Esophagus muscularis mucosa (tissue), 4 donors: ENCODE measurements at regions not wholly inside any gene's neighbourhood (a gene's known extent, or its start where the extent isn't known, plus 50 kb on each side); places are given as distances from the start of the nearest gene placed in this dataset.

ENCODE experiments used
- DNase-seq: peaks from one replicate; pipeline ENCODE4 v3.0.0-alpha.2; 2017; ENCODE audit errors: extremely low spot score
- H3K27ac ChIP-seq, 4 donors: fragments of 200-600 bp; sonication (generic); replicated peaks in 1 of 4; 1 replicate in 3 of 4; 2 replicates in 1 of 4; pipeline ENCODE4 v1.5.1; 2016 to 2019; ENCODE audit warnings: mild to moderate bottlenecking in 1 of 4
- H3K27me3 ChIP-seq, 4 donors: fragments of 200-600 bp; sonication (generic); one replicate each; pipeline versions ENCODE4 v1.5.1 to v1.6.0; 2016 to 2019
- H3K36me3 ChIP-seq, 4 donors: fragments of 200-600 bp; sonication (generic); one replicate each; pipeline ENCODE4 v1.5.1; 2016 to 2019
- H3K4me1 ChIP-seq, 4 donors: fragments of 200-600 bp; sonication (generic); one replicate each; pipeline ENCODE4 v1.5.1; 2016 to 2019
- H3K4me3 ChIP-seq, 4 donors: fragments of 200-600 bp; sonication (generic); 1 replicate in 2 of 4; 2 replicates in 2 of 4; pipeline ENCODE4 v1.5.1; 2016 to 2019; ENCODE audit warnings: mild to moderate bottlenecking in 4 of 4, moderate library complexity in 1 of 4
- H3K9me3 ChIP-seq, 4 donors: fragments of 200-600 bp; sonication (generic); 1 replicate in 3 of 4; 2 replicates in 1 of 4; pipeline ENCODE4 v1.5.1; 2016 to 2019
- EP300 ChIP-seq: sonication (generic); formaldehyde crosslinking; IDR thresholded peaks from one replicate; pipeline ENCODE4 v1.6.1; 2017; ENCODE audit warnings: antibody characterized with exemption
- POLR2A ChIP-seq: fragments of 450-650 bp; IDR thresholded peaks from one replicate; pipeline ENCODE4 v1.6.1; 2017; ENCODE audit warnings: antibody characterized with exemption, moderate library complexity, mild to moderate bottlenecking, low read depth
- POLR2AphosphoS5 ChIP-seq, 2 donors: sonication (generic); formaldehyde crosslinking; IDR thresholded peaks; one replicate each; pipeline ENCODE4 v1.6.1; 2017; ENCODE audit warnings: antibody characterized with exemption in 2 of 2
- WGBS: methylation state at CpG from one replicate; pipeline ENCODE4 v1.1.5; 2018; 5-methylcytosine and 5-hydroxymethylcytosine counted together
- intact Hi-C: fragments of 100-400 bp; cut with DNase I; formaldehyde crosslinking; loops from one replicate; pipeline ENCODE4 v1.15.1; 2023
- TF ChIP-seq, protein P1 (sequence below), 3 experiments: fragments of 200-600 bp in 2 of 3; fragments of 450-650 bp in 1 of 3; sonication (generic) in 2 of 3; IDR thresholded peaks; one replicate each; pipeline ENCODE4 v1.5.1; 2017 to 2019; ENCODE audit warnings: antibody characterized with exemption in 3 of 3, mild to moderate bottlenecking in 2 of 3, moderate library complexity in 1 of 3

DNA sequence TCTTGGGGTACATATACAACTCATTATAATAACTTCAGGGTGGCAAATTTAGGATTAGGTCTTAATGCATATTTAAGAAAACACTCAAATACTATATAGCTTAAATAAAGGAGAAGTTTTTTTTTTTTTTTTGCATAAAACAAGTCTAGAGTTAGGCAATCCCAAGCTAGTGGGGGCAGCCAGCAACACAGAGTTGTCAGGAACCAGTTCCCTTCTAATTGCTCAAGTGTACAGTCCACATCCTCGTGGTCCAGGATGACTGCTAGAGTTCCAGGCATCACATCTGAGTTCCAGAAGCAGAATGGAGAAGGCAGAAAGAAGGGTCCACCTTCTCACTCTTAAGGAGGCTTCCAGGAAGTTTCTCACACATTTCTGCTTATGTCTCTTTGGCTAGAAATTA lies 261.9 kb upstream of the PLET1 start:
- H3K4me1 ChIP-seq: peaks cover 20 to 40% (median 35%) of the 10 kb centered on the region in 4 donors
- peaks cover 0 to 3% (median 0%) of the 10 kb centered on the region in 4 donors for H3K9me3 ChIP-seq
- H3K4me3 ChIP-seq: no peak overlapping the region
- TF ChIP-seq, protein P1, sequence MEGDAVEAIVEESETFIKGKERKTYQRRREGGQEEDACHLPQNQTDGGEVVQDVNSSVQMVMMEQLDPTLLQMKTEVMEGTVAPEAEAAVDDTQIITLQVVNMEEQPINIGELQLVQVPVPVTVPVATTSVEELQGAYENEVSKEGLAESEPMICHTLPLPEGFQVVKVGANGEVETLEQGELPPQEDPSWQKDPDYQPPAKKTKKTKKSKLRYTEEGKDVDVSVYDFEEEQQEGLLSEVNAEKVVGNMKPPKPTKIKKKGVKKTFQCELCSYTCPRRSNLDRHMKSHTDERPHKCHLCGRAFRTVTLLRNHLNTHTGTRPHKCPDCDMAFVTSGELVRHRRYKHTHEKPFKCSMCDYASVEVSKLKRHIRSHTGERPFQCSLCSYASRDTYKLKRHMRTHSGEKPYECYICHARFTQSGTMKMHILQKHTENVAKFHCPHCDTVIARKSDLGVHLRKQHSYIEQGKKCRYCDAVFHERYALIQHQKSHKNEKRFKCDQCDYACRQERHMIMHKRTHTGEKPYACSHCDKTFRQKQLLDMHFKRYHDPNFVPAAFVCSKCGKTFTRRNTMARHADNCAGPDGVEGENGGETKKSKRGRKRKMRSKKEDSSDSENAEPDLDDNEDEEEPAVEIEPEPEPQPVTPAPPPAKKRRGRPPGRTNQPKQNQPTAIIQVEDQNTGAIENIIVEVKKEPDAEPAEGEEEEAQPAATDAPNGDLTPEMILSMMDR (IDR thresholded peaks at IDR 0.05): no peak
- no peaks in the 10 kb centered on the region for H3K27me3 ChIP-seq
- intact Hi-C loops: no loop called here
- DNase-seq: no peak
- no peaks in the 10 kb centered on the region for H3K36me3 ChIP-seq
- no peak overlapping the region for H3K27ac ChIP-seq
- 69% methylated on average over 1 of the region's 1 CpG for WGBS

DNA sequence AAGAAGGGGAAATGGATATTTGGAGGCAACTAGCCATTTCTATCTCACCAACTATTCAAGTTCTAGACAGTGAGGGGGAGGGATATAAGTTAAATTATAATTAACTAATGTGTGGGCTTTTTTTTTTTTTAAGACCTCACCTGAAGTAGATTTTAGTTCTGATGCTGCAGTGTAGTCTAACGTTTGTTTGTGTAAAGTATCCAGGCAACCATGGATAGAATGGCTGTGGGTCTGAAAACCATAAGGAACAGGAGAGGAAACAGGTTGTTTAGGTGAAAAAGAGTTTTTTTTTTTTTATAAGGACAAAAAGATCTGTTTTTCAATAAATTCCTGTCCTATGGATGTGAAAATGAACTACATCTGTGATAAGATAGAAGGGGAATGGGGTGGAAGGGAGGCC lies 262.4 kb upstream of the PLET1 start:
- TF ChIP-seq POLR2AphosphoS5 (IDR thresholded peaks at IDR 0.05): no peak
- no peak for TF ChIP-seq POLR2A
- TF ChIP-seq EP300: no peak
- TF ChIP-seq, protein P1 (IDR thresholded peaks at IDR 0.05): no peak
- Histone ChIP-seq H3K4me1 (peaks cover 20 to 40% (median 35%) of the 10 kb centered on the region in 4 donors), H3K36me3 (no peaks in the 10 kb centered on the region), H3K9me3 (peaks cover 0 to 3% (median 0%) of the 10 kb centered on the region in 4 donors), H3K27ac (peak overlapping the region in 3 of 4 donors; percentile 29 to 41 (median 29)), H3K27me3 (no peaks in the 10 kb centered on the region), H3K4me3 (no peak overlapping the region)
- intact Hi-C loops: no loop called here
- 29% methylated on average over 1 of the region's 1 CpG for WGBS
- DNase-seq: no peak

DNA sequence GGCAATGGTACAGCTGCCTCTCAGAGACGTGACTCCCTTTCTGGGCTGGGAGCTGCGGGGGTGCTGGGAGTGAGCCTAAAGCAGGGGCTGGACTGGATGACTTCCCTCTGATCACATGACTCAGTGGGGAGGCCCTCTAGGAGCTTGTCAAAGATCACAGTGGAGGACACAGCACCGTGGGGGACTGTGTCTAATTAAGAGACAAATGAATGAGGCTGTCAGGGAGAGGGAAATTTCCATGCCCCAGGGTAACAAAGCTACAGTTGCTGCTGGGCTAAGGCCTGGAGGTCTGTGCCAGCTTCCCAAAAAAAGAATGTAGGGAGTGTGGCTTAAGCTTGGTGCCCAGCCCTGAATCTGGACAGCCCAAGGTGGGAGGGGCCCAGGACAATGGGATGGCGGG lies 262.8 kb upstream of the PLET1 start:
- WGBS: 36% methylated on average over 4 of the region's 4 CpGs

DNA sequence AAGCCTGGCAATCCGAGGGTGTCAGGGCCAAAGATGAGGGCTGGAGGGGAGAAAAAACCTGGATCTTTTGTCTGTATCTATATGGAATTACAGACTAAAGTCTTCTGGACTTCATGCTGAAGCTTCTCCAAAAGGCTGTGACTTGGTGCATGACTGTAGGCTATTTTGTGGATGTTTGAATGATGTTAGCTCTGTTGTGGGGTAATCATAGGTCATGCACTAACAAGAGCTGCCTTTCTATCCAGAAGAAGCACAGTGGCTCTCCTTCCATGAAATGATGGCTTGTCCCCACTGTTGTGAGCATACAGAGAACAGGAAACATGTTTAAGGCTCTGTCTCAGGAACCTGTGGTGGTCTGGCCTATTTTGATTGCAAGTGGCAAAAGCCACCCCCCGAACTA lies 263.3 kb upstream of the PLET1 start:
- H3K4me3 ChIP-seq: no peak overlapping the region
- H3K27ac ChIP-seq: peak overlapping the region; percentile 6 to 41 (median 24)
- peaks cover 0 to 3% (median 0%) of the 10 kb centered on the region in 4 donors for H3K9me3 ChIP-seq
- no peaks in the 10 kb centered on the region for H3K27me3 ChIP-seq
- intact Hi-C loops: no loop called here
- TF ChIP-seq POLR2A (no peak), POLR2AphosphoS5 (IDR thresholded peaks at IDR 0.05) (no peak), EP300 (no peak)
- TF ChIP-seq, protein P1 (IDR thresholded peaks at IDR 0.05): no peak
- 75% methylated on average over 1 of the region's 2 CpGs for WGBS
- peaks cover 20 to 40% (median 35%) of the 10 kb centered on the region in 4 donors for H3K4me1 ChIP-seq
- DNase-seq: no peak
- H3K36me3 ChIP-seq: no peaks in the 10 kb centered on the region

More for the DNA sequence above, 262.8 kb upstream of the PLET1 start:
- Histone ChIP-seq H3K27ac (peak overlapping the region; percentile 20 to 41 (median 29)), H3K9me3 (peaks cover 0 to 3% (median 0%) of the 10 kb centered on the region in 4 donors), H3K4me1 (peaks cover 20 to 40% (median 35%) of the 10 kb centered on the region in 4 donors), H3K27me3 (no peaks in the 10 kb centered on the region), H3K36me3 (no peaks in the 10 kb centered on the region), H3K4me3 (no peak overlapping the region)
- DNase-seq: no peak
- TF ChIP-seq, protein P1 (IDR thresholded peaks at IDR 0.05): no peak
- no peak for TF ChIP-seq POLR2AphosphoS5 (IDR thresholded peaks at IDR 0.05)
- no peak for TF ChIP-seq EP300
- TF ChIP-seq POLR2A: no peak
- intact Hi-C loops: no loop called here

DNA sequence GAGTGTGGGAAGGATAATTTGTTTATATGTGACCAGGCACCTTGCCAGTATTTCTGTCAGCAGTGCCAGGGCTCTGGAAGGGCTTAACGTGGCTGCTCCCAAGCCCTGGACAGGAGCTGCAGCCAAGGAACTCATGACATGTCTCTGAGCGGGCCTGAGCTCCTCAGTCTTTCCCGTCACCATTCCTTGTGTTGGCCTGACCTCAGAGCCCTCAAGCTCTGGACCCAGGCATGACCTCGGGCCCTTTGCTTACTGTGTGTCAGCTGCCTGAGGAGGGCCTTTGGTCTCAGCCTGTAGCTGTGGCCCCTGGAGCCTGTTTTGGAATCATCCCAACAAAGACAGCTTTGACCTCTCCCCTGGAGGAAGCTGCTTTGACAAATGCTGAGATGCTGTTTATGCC lies 264.1 kb upstream of the PLET1 start:
- peaks cover 0 to 3% (median 0%) of the 10 kb centered on the region in 4 donors for H3K9me3 ChIP-seq
- WGBS: no CpG with 5 or more reads among the region's 4 CpGs
- H3K4me1 ChIP-seq: peaks cover 20 to 40% (median 35%) of the 10 kb centered on the region in 4 donors
- no peak for TF ChIP-seq POLR2AphosphoS5 (IDR thresholded peaks at IDR 0.05)
- no peaks in the 10 kb centered on the region for H3K27me3 ChIP-seq
- intact Hi-C loops: no loop called here
- no peaks in the 10 kb centered on the region for H3K36me3 ChIP-seq
- H3K27ac ChIP-seq: peak overlapping the region in 3 of 4 donors; percentile 6 to 13 (median 7)
- H3K4me3 ChIP-seq: no peak overlapping the region
- DNase-seq: no peak
